Keratinocyte (primary cell): ENCODE measurements at regions not wholly inside any gene's neighbourhood (a gene's known extent, or its start where the extent isn't known, plus 50 kb on each side); places are given as distances from the start of the nearest gene placed in this dataset.

Experiments
- DNase-seq: peaks from one replicate; pipeline ENCODE4 v3.0.0-alpha.2; 2011; ENCODE audit warnings: low read depth, missing footprints, low spot score
- FAIRE-seq: peaks from 2 replicates; lab custom pipeline; 2011; peaks lifted over from hg19 to GRCh38; lab: Jason Lieb, UNC
- H2AFZ ChIP-seq: 2 replicates; pipeline ENCODE4 v1.6.0; 2012; ENCODE audit warnings: low read length, control low read depth, inconsistent platforms; ENCODE audit not compliant: control insufficient read depth
- H3K27ac ChIP-seq: 2 replicates; pipeline ENCODE4 v1.5.1; 2011; ENCODE audit warnings: low read length; ENCODE audit not compliant: control insufficient read depth, insufficient read depth
- H3K27me3 ChIP-seq: 3 replicates; pipeline ENCODE4 v1.6.0; 2011; ENCODE audit warnings: low read length; ENCODE audit not compliant: control insufficient read depth, insufficient read depth; ENCODE audit errors: extremely low read depth
- H3K36me3 ChIP-seq, 2 experiments: 2 replicates in 1 of 2; 3 replicates in 1 of 2; pipeline ENCODE4 v1.5.1; 2011; ENCODE audit warnings: low read length in 2 of 2, mild to moderate bottlenecking in 1 of 2; ENCODE audit not compliant: control insufficient read depth in 2 of 2, insufficient read depth in 2 of 2; ENCODE audit errors: extremely low read depth in 1 of 2
- H3K4me1 ChIP-seq: 3 replicates; pipeline ENCODE4 v1.5.1; 2011; ENCODE audit warnings: low read length; ENCODE audit not compliant: control insufficient read depth, insufficient read depth; ENCODE audit errors: extremely low read depth
- H3K4me2 ChIP-seq: 3 replicates; pipeline ENCODE4 v1.6.0; 2011; ENCODE audit warnings: low read depth, low read length; ENCODE audit not compliant: control insufficient read depth, insufficient read depth; ENCODE audit errors: extremely low read depth
- H3K4me3 ChIP-seq, 3 experiments: fragments of 200-600 bp in 1 of 3; sonication (generic) in 1 of 3; 2 replicates in 2 of 3; 3 replicates in 1 of 3; pipeline ENCODE4 v1.5.1; 2011 to 2016; ENCODE audit warnings: low read length in 3 of 3, mild to moderate bottlenecking in 3 of 3, control low read depth in 2 of 3, inconsistent platforms in 1 of 3, low read depth in 1 of 3, mixed read lengths in 1 of 3, mixed run types in 1 of 3, moderate library complexity in 1 of 3; ENCODE audit not compliant: control insufficient read depth in 2 of 3, insufficient read depth in 2 of 3; ENCODE audit errors: extremely low read depth in 1 of 3
- H3K79me2 ChIP-seq: 2 replicates; pipeline ENCODE4 v1.6.0; 2012; ENCODE audit warnings: low read length; ENCODE audit not compliant: control insufficient read depth, insufficient read depth
- H3K9ac ChIP-seq: 3 replicates; pipeline ENCODE4 v1.6.0; 2011; ENCODE audit warnings: low read length; ENCODE audit not compliant: control insufficient read depth, insufficient read depth; ENCODE audit errors: extremely low read depth
- H3K9me1 ChIP-seq: 3 replicates; pipeline ENCODE4 v1.6.0; 2011; ENCODE audit warnings: low read length; ENCODE audit not compliant: control insufficient read depth, insufficient read depth; ENCODE audit errors: extremely low read depth
- H3K9me3 ChIP-seq: 2 replicates; pipeline ENCODE4 v1.5.1; 2012; ENCODE audit warnings: low read depth, low read length; ENCODE audit not compliant: control insufficient read depth
- H4K20me1 ChIP-seq: 3 replicates; pipeline ENCODE4 v1.6.0; 2011; ENCODE audit warnings: low read length; ENCODE audit not compliant: control insufficient read depth, insufficient read depth; ENCODE audit errors: extremely low read depth
- CTCF ChIP-seq, 3 experiments: IDR thresholded peaks in 1 of 3; conservative IDR thresholded peaks in 1 of 3; optimal IDR thresholded peaks in 1 of 3; 2 replicates in 2 of 3; 3 replicates in 1 of 3; pipeline versions ENCODE3 to v1.5.1; 2011; ENCODE audit warnings: low read length in 3 of 3, mild to moderate bottlenecking in 3 of 3, moderate library complexity in 2 of 3, control low read depth in 1 of 3, inconsistent platforms in 1 of 3; ENCODE audit not compliant: insufficient read depth in 2 of 3; ENCODE audit errors: extremely low read depth in 1 of 3
- EZH2 ChIP-seq: IDR thresholded peaks from one replicate; pipeline ENCODE4 v1.6.1; 2012; ENCODE audit warnings: inconsistent platforms, mild to moderate bottlenecking, low read length, moderate library complexity
- dilution Hi-C: fragments of 300-500 bp; cut with MboI; formaldehyde crosslinking; loops from one replicate; pipeline ENCODE4 v1.7.0; 2020; ENCODE audit warnings: low sequenced_read_pairs; ENCODE audit not compliant: extremely low pct_ligation_motif_present

DNA sequence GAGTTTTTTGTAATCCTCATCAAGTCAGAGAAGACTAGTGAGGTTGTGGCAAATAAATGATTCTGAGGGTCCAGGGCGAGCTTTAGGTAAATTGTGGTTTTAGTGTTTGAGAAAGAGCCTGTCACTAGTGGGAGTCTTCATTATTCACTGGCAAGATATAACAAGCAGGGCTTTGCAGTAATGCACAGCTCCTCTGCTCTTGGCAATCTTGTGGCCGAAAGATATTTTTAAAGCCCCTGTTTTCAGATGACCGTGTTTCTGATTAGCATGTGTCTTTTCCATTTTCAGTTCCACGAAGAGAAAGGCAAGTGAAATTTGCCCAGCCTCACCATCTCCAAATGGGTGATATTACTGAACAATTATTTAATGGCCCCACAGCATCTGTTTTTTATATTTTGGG is 154.0 kb upstream of the BCL6 start:
- H3K79me2 ChIP-seq = no peaks in the 10 kb centered on the region
- H3K4me2 ChIP-seq = no peak overlapping the region
- H3K9ac ChIP-seq = no peak overlapping the region
- no peaks in the 10 kb centered on the region for H3K27me3 ChIP-seq
- no peaks in the 10 kb centered on the region for H4K20me1 ChIP-seq
- dilution Hi-C loops = no loop called here
- no peak for DNase-seq
- TF ChIP-seq EZH2 = no peak
- TF ChIP-seq CTCF (optimal IDR thresholded peaks at IDR 0.05 in 1 of 3, IDR thresholded peaks at IDR 0.05 in 1 of 3, conservative IDR thresholded peaks at IDR 0.05 in 1 of 3; ENCODE audit: extremely low read depth in 1 of 3, insufficient read depth in 2 of 3, low read length in 3 of 3) = no peak
- no peak overlapping the region for H3K27ac ChIP-seq
- no peaks in the 10 kb centered on the region for H3K9me3 ChIP-seq
- H3K36me3 ChIP-seq = no peaks in the 10 kb centered on the region
- no peak overlapping the region for H3K4me3 ChIP-seq
- no peaks in the 10 kb centered on the region for H3K9me1 ChIP-seq
- no peaks in the 10 kb centered on the region for H3K4me1 ChIP-seq
- H2AFZ ChIP-seq = no peak overlapping the region
- FAIRE-seq = no peak

GRCh38 chr3:187900993-187901755 is 155.9 kb upstream of the BCL6 start:
- DNase-seq (no peak), FAIRE-seq (no peak)
- H2AFZ ChIP-seq = no peak overlapping the region
- no peaks in the 10 kb centered on the region for H3K36me3 ChIP-seq
- no peak overlapping the region for H3K4me3 ChIP-seq
- H3K27me3 ChIP-seq = no peaks in the 10 kb centered on the region
- H3K9me3 ChIP-seq = no peaks in the 10 kb centered on the region
- no peak overlapping the region for H3K27ac ChIP-seq
- dilution Hi-C loops = no loop called here
- H4K20me1 ChIP-seq = no peaks in the 10 kb centered on the region
- TF ChIP-seq EZH2 (no peak), CTCF (optimal IDR thresholded peaks at IDR 0.05 in 1 of 3, IDR thresholded peaks at IDR 0.05 in 1 of 3, conservative IDR thresholded peaks at IDR 0.05 in 1 of 3; ENCODE audit: extremely low read depth in 1 of 3, insufficient read depth in 2 of 3, low read length in 3 of 3) (no peak)
- H3K79me2 ChIP-seq = no peaks in the 10 kb centered on the region
- H3K4me1 ChIP-seq = no peaks in the 10 kb centered on the region
- no peak overlapping the region for H3K9ac ChIP-seq
- no peak overlapping the region for H3K4me2 ChIP-seq
- H3K9me1 ChIP-seq = no peaks in the 10 kb centered on the region
